NCI-H82 (cell line): ENCODE measurements at regions not wholly inside any gene's neighbourhood (a gene's known extent, or its start where the extent isn't known, plus 50 kb on each side); places are given as distances from the start of the nearest gene placed in this dataset.

Experiments used
- DNase-seq: peaks from one replicate; lab custom pipeline; 2025; lab: John Stamatoyannopoulos, UW

DNA sequence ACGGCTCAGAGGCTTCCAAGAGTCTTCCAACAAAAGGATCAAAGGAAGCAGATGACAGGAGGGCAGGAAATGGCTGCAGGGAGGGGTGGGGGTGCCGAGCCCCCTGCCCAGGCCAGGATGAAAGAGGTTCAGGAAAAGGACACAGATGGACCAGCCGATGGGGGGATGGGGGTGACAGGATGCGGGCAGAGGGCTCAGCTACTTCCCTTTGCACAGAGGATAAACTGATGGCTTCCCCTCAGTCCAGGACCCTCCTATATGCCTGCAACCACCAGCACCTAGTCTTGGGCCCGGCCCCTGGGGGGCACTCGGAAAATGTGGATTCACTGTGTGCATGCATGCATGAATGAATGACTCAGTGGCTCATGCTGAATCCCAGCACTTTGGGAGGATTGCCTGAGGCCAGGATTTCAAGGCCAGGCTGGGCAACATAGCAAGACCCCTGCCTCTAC is 148.2 kb downstream of the C9orf50 start:
- peak; percentile 18 for DNase-seq

DNA sequence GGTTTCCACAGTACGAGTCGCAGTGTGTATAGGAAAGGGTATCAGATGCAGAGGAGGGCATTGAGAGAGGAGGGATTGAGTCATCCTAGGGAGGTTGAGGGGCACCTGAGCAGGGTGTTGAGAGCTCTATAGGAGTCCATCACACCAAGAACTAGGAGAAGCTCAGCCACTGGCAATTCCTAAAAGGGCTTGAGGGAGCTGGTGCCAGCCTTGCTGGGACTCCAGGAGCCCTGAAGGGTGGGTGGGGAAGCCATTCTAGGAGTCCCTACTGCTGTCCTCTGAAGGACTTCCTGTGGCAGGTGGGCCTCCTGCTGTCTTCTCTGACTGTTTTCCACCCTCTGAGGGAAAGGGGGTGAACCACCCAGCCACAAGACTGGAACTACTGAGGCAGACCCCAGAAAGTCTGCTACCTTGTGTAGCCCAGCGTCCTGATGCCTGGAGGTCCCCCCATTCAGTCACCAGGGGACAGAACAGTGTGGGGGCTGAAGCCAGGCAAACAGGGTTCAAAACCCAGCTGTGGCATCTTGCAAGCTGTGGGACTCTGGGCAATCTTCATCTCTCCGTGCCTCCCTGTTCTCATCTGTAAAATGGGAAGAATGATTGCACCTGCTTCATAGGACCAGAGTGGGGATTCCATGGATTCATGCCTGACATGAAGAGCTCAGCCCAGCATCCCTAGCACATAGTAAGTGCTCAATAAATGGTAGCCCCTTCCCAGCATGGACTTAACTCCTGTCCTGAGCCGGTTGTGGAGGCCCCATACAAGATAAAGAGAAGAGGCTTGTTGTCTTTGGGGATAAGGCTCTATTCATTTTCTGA is 149.5 kb downstream of the C9orf50 start:
- DNase-seq, result no peak

GRCh38 chr9:129469988-129470316 is 150.9 kb downstream of the C9orf50 start:
- DNase-seq, result no peak

GRCh38 chr9:129469188-129469987 is 151.5 kb downstream of the C9orf50 start:
- DNase-seq, result no peak

DNA sequence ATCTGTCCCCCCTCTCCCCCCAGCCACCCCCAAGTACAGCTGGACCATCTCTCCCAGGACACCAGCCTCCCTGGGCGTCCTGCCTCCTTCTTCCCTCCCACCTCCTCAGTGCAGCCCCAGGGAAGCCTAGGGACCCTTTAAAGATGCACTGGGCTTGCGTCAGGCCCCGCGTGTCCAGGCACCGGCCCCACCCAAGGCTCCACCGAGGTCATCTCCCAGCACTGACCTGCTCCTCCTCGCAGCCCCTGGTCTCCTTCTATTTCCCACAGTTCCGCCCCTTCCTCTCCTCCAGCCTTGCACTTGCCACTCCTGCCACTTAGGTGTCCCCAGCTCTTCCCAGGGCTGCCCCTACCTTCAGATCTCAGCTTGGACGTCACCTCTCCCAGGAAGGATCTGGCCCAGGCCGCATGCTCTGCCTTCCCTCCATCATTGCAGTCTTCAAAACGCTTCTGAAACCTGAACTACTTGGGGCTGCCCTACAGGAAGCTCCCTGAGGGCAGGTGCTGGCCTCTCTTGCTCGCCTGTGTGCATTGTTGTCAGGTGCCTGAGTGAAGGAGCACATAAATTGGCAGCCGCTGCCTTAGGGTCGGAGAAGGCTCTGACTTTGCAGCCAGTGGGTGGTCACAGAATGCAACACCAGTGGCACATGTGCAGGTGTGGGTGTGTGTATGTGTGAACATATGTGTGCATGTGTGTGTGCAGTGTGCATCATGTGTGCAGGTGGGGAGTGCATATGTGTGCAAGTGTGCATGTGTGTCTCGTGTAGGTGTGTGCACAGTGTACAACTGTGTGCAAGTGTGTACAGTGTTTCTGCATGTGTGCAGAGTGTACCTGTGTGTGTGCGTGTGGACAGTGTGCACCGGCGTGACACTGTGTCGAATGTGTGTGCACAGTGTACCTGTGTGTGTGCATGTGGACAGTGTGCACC is 152.9 kb downstream of the C9orf50 start:
- DNase-seq, result no peak

DNA sequence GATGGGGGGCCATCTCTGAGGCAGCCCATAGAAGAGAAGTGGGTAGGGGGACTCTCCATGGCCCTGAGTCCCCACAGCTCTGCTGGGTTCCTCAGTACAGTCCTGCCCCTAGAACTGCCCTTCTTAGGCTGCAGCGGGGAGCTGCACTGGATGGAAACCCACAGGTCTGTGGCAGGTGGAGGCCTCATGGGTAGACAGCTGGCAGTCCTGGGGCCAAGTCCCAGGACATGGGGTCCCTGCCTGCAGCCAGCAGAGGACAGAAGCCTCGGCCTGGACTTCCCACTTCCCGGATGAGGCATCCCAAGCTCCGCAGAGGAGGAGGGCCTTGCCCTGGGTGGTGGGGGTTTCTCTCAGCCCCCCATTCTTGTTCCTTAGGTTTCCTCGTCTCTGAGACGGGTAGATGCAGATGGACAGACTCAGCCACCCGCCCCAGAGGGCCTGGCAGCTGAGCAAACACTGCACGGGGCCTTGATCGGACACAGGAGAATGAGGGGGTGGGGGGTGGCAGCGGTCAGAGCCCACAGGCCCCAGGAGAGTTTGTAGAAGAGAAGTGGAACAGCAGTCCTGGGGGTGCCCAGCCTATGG is 153.8 kb downstream of the C9orf50 start:
- DNase-seq, result no peak

DNA sequence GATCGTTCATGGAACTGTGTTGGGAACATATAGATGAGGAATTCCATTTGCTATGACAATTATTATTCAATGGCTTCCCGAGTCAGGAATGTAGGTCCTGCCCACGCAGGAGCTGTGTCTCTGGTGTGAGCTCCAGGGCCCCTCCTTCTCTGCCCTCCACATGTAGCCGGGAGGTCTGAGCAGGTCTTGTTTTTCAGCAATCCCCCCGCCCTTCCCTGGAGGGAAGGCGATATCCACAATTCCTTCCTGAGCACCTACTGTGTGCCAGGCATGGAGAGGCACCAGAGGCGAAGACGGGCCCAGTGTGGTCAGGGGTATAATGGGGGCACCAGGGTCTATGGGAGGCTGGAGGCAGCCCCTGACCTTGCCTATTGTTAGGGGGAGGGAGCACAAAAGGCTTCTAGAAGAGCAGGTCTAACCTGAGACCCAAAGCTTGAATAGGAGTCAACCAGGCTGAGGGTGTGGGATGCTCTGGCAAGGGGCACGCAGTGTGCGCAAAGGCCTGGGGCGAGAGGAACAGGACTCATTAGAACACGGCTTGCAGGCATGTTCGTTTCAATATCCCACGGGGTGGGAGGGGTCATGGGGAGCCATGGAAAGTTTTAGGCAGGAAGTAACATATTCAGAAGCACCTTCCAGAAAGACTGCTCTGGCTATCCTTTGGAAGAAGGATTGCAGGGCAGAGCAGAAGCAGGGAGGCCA is 154.9 kb downstream of the C9orf50 start:
- DNase-seq, result no peak

- peak; percentile 28 for DNase-seq
Measured at GRCh38 chr9:129464972-129465833, 155.7 kb downstream of the C9orf50 start.

GRCh38 chr9:129463994-129464393 is 156.9 kb downstream of the C9orf50 start:
- DNase-seq, result no peak

DNA sequence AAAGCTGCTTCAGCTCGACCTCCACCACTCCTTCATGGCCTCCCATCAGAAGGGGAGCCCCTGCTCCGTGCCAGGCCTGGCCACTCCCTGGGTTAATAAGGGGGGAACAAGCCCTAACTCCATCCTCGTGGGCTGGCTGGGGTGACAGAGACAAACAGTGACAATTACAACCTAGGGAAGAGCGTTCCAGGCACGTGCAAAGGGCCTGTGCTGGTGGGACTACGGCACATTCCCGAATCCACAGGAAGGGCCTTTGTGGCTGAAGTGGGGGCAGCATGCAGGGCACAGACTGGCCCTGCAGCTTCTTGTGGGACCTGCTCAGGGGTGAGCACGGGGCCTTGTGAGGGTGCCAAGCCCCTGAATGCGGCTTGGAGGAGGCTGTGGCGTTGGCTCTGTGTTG is 157.4 kb downstream of the C9orf50 start:
- no peak for DNase-seq

- DNase-seq, result no peak
Measured at GRCh38 chr9:129462360-129462759, 158.5 kb downstream of the C9orf50 start.

GRCh38 chr9:129460323-129461261 is 160.3 kb downstream of the C9orf50 start:
- DNase-seq, result peak; percentile 99

GRCh38 chr9:129459547-129460322 is 161.2 kb downstream of the C9orf50 start:
- DNase-seq, result no peak

GRCh38 chr9:129458663-129459546 is 162.0 kb downstream of the C9orf50 start:
- DNase-seq, result peak; percentile 74

DNA sequence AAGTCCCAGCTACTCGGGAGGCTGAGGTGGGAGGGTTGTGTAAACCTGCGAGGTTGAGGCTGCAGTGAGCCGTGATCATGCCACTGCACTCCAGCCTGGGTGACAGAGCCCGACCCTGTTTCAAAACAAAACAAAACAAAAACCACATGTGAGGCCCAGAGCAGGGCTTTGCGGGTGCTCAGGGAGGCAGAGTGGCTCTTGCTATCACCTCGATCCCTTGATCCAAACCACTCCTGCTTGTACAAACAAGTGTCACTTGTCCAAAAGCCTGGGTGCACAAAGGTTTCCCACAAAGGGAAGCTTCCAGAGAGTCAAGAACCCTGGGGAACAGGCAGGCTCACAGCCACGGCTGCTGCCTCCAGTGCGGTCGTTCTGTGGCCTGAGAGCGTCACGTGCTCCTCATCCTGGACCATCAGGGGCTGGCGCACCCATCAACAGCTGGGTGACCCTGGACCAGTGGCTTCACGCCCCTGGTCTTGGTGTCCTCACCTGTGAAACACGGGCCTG is 162.7 kb downstream of the C9orf50 start:
- DNase-seq, result peak; percentile 50

DNA sequence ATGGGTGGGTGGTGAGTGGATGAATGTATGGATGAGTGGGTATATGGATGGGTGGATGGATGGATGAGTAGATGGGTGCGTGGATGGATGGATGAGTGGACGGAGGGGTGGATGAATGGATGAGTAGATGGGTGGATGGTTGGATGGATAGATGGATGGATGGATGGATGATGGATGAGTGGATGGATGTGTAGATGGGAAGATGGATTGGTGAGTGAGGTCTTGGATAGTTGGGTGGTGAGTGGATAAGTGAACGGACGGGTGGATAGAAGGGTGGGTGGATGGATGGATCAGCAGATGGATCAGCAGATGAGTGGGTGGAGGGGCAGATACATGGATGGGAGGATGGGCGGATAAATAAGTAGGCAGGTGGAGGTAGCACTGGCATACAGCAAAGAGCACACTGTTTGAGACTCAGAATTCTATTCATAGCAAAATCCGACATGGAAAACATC is 163.5 kb downstream of the C9orf50 start:
- no peak for DNase-seq
